ENCODE measurements at regions not wholly inside any gene's neighbourhood (a gene's known extent, or its start where the extent isn't known, plus 50 kb on each side); places are given as distances from the start of the nearest gene placed in this dataset.

GRCh38 chr6:71585472-71585871, 296.9 kb downstream of the OGFRL1 start:
- no peak for TF ChIP-seq POLR2A (IDR thresholded peaks at IDR 0.05)
- TF ChIP-seq, protein P1, sequence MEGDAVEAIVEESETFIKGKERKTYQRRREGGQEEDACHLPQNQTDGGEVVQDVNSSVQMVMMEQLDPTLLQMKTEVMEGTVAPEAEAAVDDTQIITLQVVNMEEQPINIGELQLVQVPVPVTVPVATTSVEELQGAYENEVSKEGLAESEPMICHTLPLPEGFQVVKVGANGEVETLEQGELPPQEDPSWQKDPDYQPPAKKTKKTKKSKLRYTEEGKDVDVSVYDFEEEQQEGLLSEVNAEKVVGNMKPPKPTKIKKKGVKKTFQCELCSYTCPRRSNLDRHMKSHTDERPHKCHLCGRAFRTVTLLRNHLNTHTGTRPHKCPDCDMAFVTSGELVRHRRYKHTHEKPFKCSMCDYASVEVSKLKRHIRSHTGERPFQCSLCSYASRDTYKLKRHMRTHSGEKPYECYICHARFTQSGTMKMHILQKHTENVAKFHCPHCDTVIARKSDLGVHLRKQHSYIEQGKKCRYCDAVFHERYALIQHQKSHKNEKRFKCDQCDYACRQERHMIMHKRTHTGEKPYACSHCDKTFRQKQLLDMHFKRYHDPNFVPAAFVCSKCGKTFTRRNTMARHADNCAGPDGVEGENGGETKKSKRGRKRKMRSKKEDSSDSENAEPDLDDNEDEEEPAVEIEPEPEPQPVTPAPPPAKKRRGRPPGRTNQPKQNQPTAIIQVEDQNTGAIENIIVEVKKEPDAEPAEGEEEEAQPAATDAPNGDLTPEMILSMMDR (IDR thresholded peaks at IDR 0.05), result no peak
